ENCODE measurements at regions not wholly inside any gene's neighbourhood (a gene's known extent, or its start where the extent isn't known, plus 50 kb on each side); places are given as distances from the start of the nearest gene placed in this dataset.

DNA sequence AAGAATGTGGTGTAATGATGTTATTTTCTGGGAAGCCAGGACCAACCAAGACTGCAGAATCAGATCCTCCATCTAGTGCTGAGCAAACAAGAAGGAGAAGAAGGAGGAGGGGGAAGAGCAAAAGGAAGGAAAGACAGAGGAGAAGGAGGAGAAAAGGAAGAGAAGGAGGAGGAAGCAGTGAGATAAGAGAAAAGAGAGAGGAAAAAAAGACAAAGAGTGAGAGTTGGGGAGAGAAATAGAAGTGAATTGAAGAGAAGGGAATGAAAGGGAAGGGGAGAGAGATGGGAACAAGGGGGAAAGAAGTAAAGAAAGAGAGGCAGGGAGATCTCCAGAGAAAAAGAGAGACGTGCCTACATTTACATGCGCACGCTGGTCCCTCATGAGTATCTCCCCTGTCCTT, 153.5 kb downstream of the MN1 start:
- TF ChIP-seq, protein P1, sequence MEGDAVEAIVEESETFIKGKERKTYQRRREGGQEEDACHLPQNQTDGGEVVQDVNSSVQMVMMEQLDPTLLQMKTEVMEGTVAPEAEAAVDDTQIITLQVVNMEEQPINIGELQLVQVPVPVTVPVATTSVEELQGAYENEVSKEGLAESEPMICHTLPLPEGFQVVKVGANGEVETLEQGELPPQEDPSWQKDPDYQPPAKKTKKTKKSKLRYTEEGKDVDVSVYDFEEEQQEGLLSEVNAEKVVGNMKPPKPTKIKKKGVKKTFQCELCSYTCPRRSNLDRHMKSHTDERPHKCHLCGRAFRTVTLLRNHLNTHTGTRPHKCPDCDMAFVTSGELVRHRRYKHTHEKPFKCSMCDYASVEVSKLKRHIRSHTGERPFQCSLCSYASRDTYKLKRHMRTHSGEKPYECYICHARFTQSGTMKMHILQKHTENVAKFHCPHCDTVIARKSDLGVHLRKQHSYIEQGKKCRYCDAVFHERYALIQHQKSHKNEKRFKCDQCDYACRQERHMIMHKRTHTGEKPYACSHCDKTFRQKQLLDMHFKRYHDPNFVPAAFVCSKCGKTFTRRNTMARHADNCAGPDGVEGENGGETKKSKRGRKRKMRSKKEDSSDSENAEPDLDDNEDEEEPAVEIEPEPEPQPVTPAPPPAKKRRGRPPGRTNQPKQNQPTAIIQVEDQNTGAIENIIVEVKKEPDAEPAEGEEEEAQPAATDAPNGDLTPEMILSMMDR (IDR thresholded peaks at IDR 0.05; ENCODE audit: unreplicated experiment), result no peak
- no peak for DNase-seq (ENCODE audit: low spot score in 2 of 2, unreplicated experiment in 2 of 2)
- peaks cover 7% of the 10 kb centered on the region for H3K4me1 Mint-ChIP-seq
- no peaks in the 10 kb centered on the region for H3K36me3 Mint-ChIP-seq
- H3K27me3 Mint-ChIP-seq (ENCODE audit: low read depth), result peaks cover 20% of the 10 kb centered on the region
- no peak overlapping the region for H3K27ac Mint-ChIP-seq
- H3K9me3 Mint-ChIP-seq, result no peaks in the 10 kb centered on the region
- no peak overlapping the region for H3K4me3 Mint-ChIP-seq

DNA sequence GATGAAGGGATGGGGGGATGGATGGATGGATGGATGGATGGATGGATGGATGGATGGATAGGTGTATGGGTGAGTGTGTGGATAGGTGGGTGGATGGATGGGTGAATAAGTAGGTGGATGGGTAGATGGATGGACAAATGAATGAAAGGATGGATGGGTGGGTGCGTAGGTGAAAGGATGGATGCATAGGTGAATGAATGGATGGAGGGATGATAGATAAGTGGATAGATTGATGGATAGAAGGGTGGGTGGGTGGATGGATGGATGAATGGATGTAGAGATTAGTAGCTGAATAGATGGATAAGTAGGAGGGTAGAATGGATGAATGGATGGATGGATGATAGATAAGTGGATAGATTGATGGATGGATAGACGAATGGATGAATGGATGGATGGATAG, 152.7 kb downstream of the MN1 start:
- no peak overlapping the region for H3K4me3 Mint-ChIP-seq
- peaks cover 7% of the 10 kb centered on the region for H3K4me1 Mint-ChIP-seq
- no peak overlapping the region for H3K27ac Mint-ChIP-seq
- no peaks in the 10 kb centered on the region for H3K36me3 Mint-ChIP-seq
- H3K9me3 Mint-ChIP-seq, result no peaks in the 10 kb centered on the region
- H3K27me3 Mint-ChIP-seq (ENCODE audit: low read depth), result peaks cover 23% of the 10 kb centered on the region
- no peak for DNase-seq (ENCODE audit: low spot score in 2 of 2, unreplicated experiment in 2 of 2)
- TF ChIP-seq, protein P1 (IDR thresholded peaks at IDR 0.05; ENCODE audit: unreplicated experiment), result no peak

DNA sequence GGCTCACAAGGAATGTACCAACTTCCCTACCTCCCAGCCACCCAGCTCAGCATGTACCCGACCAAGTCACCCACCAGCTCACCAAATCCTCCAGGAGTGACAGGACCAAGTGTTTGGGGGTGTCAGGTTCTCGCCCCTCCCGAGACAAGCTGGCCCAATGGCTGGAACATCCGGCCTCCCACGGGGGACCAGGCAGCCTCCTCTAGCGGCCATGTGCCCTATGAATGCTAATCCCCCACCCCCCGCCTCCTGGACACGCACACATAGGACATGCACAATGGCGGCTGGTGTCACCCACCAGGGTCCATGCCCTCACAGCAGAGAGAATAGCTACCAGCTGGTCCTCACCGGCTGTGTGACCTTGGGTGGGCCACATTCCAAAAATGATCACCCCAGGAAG, 151.0 kb downstream of the MN1 start:
- H3K27ac Mint-ChIP-seq, result no peak overlapping the region
- H3K36me3 Mint-ChIP-seq, result no peaks in the 10 kb centered on the region
- H3K4me1 Mint-ChIP-seq, result peaks cover 10% of the 10 kb centered on the region
- H3K27me3 Mint-ChIP-seq (ENCODE audit: low read depth), result peaks cover 34% of the 10 kb centered on the region
- TF ChIP-seq, protein P1 (IDR thresholded peaks at IDR 0.05; ENCODE audit: unreplicated experiment), result no peak
- DNase-seq (ENCODE audit: low spot score in 2 of 2, unreplicated experiment in 2 of 2), result no peak
- no peaks in the 10 kb centered on the region for H3K9me3 Mint-ChIP-seq
- H3K4me3 Mint-ChIP-seq, result no peak overlapping the region

DNA sequence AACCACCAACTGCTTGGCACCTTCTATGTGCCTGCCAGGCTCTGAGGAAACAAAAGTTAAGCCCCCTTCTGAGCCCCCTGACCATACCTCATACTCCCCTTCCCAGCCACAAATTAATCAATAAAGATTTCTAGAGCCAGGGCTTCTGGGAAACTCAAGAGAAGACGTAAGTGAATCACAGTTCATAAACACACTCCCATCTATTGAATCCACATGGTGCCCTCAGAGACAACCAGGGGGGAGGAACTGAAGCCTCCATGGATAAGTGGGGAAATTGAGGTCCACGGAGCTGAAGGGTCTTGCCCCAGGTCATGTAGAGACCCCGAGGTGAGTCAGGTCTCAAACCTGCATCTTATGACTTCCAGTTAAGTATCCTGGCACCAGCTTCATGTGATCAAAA, 150.6 kb downstream of the MN1 start:
- no peak for DNase-seq (ENCODE audit: low spot score in 2 of 2, unreplicated experiment in 2 of 2)
- H3K36me3 Mint-ChIP-seq, result no peaks in the 10 kb centered on the region
- no peak overlapping the region for H3K27ac Mint-ChIP-seq
- H3K4me3 Mint-ChIP-seq, result no peak overlapping the region
- H3K27me3 Mint-ChIP-seq (ENCODE audit: low read depth), result peaks cover 38% of the 10 kb centered on the region
- H3K4me1 Mint-ChIP-seq, result peaks cover 8% of the 10 kb centered on the region
- TF ChIP-seq, protein P1 (IDR thresholded peaks at IDR 0.05; ENCODE audit: unreplicated experiment), result no peak
- no peaks in the 10 kb centered on the region for H3K9me3 Mint-ChIP-seq

DNA sequence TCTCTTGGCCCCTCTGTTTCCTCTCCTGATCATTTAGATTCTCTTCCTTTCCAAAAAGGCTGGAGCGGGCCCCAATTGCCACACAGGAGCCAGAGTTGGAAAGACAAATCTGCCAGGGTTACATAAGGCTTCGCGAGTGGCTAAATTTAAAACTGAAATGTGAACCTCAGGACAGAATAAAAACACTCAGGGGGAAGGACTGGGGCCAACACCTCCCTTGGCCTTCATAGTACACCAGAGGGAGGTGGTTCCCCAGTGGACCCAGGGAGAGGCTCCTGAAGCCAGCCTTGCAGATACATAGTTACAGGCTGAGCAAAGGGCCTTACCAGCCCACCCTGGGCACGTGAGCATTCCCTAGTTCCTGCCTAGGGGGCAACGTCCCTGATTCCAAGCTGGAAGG, 150.1 kb downstream of the MN1 start:
- no peak overlapping the region for H3K27ac Mint-ChIP-seq
- H3K4me3 Mint-ChIP-seq, result no peak overlapping the region
- TF ChIP-seq, protein P1 (IDR thresholded peaks at IDR 0.05; ENCODE audit: unreplicated experiment), result no peak
- peaks cover 43% of the 10 kb centered on the region for H3K27me3 Mint-ChIP-seq (ENCODE audit: low read depth)
- no peaks in the 10 kb centered on the region for H3K9me3 Mint-ChIP-seq
- peaks cover 8% of the 10 kb centered on the region for H3K4me1 Mint-ChIP-seq
- DNase-seq (ENCODE audit: low spot score in 2 of 2, unreplicated experiment in 2 of 2), result no peak
- H3K36me3 Mint-ChIP-seq, result no peaks in the 10 kb centered on the region
